ENCODE measurements at regions not wholly inside any gene's neighbourhood (a gene's known extent, or its start where the extent isn't known, plus 50 kb on each side); places are given as distances from the start of the nearest gene placed in this dataset.

GRCh38 chr21:34022627-34023335 is 50.6 kb upstream of the MRPS6 start:
- DNase-seq, result no peak

DNA sequence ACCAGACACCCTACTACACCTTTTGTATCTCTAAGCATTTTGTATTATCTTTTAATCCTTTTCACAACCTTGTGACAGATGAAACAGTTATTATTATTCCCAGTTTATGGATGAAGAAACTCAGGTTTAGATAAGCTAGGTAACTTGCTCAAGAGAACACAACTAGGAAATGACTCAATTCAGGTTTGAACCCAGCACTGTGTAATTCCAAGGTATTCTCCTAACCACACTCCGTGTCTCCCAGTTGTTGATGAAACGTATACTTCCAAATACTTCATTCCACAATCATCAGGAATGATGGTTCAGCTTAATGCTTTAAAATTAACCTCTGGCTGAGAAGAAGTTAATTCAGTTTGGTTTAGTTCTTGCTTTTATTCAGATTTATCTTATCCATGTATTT is 51.7 kb upstream of the MRPS6 start:
- no peak for DNase-seq

DNA sequence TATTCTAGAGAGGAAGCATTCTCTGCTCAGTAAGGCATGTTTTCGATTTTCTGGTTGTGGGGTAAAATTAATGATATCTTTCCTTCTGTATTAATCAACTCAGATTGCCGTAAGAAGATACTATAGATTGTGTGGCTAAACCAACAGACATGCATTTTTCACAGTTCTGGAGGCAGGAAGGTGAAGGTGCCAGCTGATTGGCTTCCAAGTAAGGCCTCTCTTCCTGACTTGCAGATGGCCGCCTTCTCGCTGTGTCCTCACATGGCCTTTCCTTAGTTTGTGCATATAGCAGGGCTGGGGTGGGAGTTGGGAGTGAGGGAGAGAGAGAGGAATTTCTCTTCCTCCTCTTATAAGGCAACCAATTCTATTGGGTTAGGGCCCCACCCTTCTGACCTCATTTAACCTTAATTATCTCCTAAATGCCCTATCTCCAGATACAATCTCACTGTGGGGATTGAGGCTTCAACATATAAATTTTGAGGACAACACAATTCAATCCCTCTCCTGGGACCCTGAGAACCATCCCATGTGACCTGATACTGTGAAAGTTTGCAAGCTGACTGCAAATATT is 52.3 kb upstream of the MRPS6 start:
- no peak for DNase-seq

- DNase-seq, result no peak
Observed at GRCh38 chr21:34020005-34020847, 53.2 kb upstream of the MRPS6 start.

DNA sequence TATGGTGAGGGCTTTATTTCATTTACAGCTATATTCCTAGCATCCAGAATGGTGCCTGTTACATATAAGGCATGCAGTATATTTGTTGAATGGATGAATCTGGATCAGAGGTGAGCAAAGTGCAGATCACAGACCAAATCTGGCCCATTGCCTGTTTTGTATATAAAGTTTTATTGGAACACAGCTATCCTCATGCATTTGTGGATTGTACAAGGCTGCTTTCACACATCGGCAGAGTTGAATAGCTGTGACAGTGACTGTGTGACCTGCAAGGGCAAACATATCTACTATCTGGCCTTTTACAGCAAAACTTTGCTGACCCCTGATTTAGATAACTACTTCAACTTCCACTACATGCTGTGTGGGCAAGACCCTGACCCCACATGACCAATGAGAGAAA is 54.0 kb upstream of the MRPS6 start:
- no peak for DNase-seq

- DNase-seq, result no peak
Observed at GRCh38 chr21:34018910-34019309, 54.5 kb upstream of the MRPS6 start.

- DNase-seq, result no peak
Observed at GRCh38 chr21:34018185-34018584, 55.2 kb upstream of the MRPS6 start.

DNA sequence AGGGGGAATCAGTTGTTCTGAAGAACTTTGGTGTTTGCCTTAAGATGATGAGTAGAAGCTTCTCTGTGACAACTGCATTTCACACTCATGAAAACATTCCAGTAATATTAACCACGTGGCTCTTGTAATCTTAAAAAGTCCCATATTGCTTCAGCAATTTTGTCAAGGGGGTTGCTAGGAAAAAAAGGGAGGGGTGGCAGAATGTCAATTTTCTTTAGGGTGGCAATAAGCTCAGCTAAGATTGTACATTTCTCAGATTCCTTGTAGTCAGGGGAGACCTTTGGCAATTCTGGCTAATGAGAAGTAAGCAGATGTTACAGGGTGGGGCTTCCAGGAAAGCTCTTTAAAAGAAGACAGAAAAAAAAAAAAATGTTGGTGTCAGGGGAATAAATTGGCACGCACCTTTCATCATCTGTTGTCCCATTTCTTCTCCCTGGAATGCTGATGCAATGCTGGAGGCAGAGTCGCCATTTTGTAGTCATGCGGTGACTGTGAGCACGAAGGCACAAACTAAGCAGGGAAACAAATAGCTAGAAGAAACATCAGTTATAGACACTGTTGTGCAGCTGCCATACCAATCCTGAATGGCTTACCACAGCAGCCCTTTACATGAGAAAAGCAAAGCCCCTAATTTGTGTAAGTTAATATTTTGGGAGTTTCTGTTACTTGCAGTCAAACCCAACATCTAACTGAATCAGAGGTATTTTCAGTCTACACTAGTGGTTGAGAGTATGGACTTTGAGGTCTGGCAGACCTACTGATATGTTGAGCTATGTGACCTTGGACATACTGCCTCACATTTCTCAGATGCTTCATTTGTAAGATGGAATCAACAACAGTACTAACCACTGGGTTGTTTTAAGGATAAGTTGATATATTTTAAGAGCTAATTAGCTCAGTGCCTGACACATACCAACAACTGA is 56.1 kb upstream of the MRPS6 start:
- DNase-seq, result no peak

GRCh38 chr21:34012640-34013039 is 60.7 kb upstream of the MRPS6 start:
- DNase-seq, result no peak

GRCh38 chr21:34011660-34012059 is 61.7 kb upstream of the MRPS6 start:
- DNase-seq, result no peak

GRCh38 chr21:34009193-34009592 is 64.2 kb upstream of the MRPS6 start:
- DNase-seq, result no peak

DNA sequence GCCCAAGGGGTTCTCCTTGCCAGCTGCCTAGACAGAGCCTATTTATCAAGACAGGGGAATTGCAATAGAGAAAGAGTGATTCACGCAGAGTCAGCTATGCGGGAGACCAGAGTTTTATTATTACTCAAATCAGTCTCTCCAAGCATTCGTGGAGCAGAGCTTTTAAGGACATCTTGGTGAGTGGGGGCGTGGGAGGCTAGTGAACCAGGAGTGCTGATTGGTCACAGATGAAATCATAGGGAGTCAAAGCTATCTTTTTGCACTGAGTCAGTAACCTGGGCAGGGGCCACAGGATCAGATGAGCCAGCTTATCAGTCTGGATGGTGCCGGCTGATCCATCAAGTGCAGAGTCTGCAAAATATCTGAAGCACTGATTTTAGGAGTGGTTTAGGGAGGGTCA is 64.8 kb upstream of the MRPS6 start:
- DNase-seq, result peak; percentile 21

GRCh38 chr21:34006611-34007168 is 66.7 kb upstream of the MRPS6 start:
- no peak for DNase-seq

GRCh38 chr21:34004974-34005373 is 68.4 kb upstream of the MRPS6 start:
- DNase-seq, result no peak

GRCh38 chr21:34004013-34004938 is 69.1 kb upstream of the MRPS6 start:
- no peak for DNase-seq

GRCh38 chr21:34003428-34003827 is 70.0 kb upstream of the MRPS6 start:
- DNase-seq, result no peak

- DNase-seq, result no peak
Observed at GRCh38 chr21:34000375-34000774, 73.0 kb upstream of the MRPS6 start.

GRCh38 chr21:33998809-33999208 is 74.6 kb upstream of the MRPS6 start:
- DNase-seq, result no peak

DNA sequence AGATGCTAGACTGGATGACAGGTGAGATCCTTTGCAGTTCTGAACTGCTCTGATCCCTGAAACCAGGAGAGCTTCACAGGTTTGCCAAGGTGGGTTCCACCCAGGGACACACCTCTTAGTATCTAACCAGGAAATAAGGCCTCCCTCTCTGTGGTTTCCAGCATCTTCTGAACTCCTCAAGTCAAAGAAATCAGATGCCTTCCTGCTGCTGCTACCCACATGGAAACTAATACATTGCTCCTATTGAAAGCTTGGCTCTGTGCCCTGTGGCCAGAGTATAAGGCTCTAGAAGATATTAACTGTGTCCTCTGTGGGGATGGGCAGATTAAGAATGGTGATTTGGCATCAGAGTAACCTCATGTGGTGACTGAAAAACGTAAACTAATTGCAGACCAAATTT is 75.0 kb upstream of the MRPS6 start:
- DNase-seq, result no peak

DNA sequence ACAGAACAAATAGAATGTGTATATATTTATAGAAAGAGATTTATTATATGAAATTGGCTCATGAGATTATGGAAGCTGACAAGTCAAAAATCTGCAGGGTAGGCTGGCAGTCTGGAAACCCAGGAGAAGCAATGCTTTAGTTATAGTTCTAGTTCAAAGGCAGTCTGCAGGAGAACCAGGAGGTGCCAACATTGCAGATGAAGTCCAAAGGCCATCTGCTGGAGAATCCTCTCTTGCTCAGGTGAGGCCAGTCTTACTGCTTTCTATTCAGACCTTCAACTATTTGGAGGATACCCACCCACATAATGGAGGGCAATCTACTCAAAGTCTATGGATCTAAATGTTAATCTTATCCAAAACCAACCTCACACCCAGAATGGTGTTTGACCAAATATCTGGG is 75.9 kb upstream of the MRPS6 start:
- DNase-seq, result no peak

- DNase-seq, result no peak
Observed at GRCh38 chr21:33994373-33994772, 78.8 kb upstream of the ATP5PO start.
